ENCODE measurements at regions not wholly inside any gene's neighbourhood (a gene's known extent, or its start where the extent isn't known, plus 50 kb on each side); places are given as distances from the start of the nearest gene placed in this dataset.

- TF ChIP-seq, protein P1, sequence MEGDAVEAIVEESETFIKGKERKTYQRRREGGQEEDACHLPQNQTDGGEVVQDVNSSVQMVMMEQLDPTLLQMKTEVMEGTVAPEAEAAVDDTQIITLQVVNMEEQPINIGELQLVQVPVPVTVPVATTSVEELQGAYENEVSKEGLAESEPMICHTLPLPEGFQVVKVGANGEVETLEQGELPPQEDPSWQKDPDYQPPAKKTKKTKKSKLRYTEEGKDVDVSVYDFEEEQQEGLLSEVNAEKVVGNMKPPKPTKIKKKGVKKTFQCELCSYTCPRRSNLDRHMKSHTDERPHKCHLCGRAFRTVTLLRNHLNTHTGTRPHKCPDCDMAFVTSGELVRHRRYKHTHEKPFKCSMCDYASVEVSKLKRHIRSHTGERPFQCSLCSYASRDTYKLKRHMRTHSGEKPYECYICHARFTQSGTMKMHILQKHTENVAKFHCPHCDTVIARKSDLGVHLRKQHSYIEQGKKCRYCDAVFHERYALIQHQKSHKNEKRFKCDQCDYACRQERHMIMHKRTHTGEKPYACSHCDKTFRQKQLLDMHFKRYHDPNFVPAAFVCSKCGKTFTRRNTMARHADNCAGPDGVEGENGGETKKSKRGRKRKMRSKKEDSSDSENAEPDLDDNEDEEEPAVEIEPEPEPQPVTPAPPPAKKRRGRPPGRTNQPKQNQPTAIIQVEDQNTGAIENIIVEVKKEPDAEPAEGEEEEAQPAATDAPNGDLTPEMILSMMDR (IDR thresholded peaks at IDR 0.05): no peak
- TF ChIP-seq POLR2A (IDR thresholded peaks at IDR 0.05): no peak
These were observed 149.0 kb upstream of the GOT2 start for GRCh38 chr16:58883131-58883530.

Measured in uterus (tissue), 2 donors.